GM10847 (cell line): ENCODE measurements at regions not wholly inside any gene's neighbourhood (a gene's known extent, or its start where the extent isn't known, plus 50 kb on each side); places are given as distances from the start of the nearest gene placed in this dataset.

Source experiments
- POLR2A ChIP-seq: IDR thresholded peaks from 2 replicates; pipeline ENCODE4 v1.6.1; 2011; ENCODE audit not compliant: insufficient read length; ENCODE audit errors: extremely low read depth

DNA sequence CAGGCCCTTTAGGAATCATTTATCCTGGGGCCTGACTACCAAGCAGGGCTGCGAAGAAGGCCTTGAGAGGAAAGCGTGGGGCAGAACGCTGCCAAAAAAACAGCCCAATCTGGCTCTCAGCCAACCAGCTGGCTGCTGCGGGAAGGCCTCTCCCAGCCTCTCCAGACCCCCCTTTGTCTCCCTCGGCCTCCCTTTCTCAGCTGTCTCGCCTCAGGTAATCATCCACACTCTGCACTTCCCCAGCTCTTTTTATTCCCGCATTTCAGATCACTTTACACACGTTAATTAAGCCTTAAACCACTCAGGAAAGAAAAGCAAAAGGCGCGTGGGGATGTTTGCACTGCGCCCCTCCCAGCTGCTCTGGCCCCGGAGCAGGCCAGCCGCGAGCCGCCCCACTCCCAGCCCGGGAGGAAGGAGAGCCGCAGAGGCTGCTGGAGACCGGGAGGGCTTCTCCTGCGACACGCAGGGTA lies 208.2 kb upstream of the FOXN3 start:
- no peak for TF ChIP-seq POLR2A

DNA sequence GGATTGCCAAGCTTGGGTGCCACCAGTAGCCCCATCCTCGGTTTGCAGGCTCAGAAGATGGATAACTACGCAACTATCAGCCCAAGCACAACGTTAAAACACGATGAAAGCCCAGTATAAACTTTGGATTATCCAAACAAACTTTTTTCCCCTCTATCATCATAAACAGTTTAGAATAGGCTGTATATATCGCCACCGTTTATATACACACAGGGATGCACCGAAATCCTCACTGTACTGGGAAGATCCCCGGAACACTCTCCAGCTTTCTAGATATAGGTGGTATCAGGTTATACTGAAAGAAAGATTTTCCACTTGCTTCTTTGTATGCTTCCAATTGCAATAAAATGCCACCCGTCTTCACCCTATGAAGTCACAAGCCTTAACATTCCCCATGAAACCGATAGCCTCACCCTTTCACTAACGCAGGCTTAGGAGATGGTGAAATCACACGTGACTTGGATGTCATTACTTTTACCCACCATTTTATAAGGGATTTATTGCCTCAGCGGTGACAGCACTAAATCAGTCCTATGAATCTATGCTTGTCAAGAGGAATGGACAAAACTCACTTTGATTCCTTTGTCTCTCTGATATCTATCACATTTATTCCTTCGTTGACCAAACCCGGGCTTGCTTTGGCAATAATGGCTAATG lies 207.6 kb upstream of the FOXN3 start:
- TF ChIP-seq POLR2A = no peak

GRCh38 chr14:89621791-89622638 lies 205.0 kb upstream of the FOXN3 start:
- no peak for TF ChIP-seq POLR2A

GRCh38 chr14:89621009-89621421 lies 204.0 kb upstream of the FOXN3 start:
- TF ChIP-seq POLR2A = no peak

DNA sequence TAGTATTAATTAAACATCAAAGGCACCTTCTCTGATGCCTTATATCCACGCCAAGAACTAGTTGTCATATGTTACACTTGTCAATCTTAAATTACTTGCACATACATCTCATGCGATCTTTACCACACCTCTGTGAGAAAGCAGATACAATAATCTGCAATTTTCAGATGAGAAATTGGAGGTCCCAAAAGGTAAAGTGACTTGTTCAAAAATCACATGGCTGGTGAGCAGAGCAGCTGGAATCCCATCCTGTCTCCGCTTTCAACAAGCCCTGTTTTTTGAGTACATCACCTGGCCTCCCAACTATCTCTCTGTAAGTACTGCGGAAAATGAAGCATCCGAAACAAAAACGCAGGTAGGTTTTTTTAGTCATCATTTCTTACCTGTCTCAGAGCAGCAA lies 203.4 kb upstream of the FOXN3 start:
- no peak for TF ChIP-seq POLR2A

- TF ChIP-seq POLR2A = no peak
Measured at GRCh38 chr14:89619596-89619995, 202.6 kb upstream of the FOXN3 start.

- TF ChIP-seq POLR2A = peak; percentile 59
Measured at GRCh38 chr14:89618811-89619551, 201.9 kb upstream of the FOXN3 start.

DNA sequence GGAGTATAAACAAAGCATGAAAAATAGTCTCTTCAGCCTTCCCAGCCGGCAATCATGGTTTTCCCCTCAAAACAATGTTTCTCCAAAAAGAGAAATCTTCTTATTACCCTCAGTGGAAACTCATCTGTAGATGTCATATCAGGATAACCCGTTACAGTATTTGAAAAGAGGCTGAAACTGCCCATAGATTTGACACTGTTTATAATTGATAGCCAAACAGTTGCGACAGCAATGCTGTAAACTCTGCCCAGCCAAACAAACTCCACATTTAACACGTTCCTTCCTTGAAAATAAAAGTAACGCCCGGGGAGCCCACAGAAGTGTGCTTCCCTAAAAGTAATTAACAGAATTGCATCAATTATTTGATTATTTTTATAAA lies 201.3 kb upstream of the FOXN3 start:
- TF ChIP-seq POLR2A = no peak

GRCh38 chr14:89617481-89618329 lies 200.7 kb upstream of the FOXN3 start:
- no peak for TF ChIP-seq POLR2A

DNA sequence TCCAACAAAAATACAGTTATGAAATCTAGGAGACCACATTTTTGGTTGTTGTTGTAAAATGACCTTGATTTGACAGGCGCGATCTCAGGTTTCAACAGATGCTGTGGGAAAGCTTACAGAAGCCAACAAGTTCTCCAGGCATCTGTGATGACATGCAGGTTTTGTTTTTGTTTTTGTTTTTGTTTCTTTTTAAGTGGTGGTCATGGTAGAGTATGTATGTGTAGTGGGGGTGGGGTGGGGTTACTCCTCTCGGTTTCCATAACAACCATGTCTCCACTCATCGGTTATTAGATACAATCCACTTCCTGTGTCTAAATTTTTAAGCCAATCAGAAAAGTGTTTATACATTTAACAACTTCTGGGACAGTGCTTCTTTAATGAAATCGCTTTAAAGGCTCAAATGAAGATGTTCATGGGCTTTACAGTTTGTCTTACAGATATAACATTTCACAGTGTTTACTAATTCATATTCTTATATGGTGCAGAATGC lies 199.9 kb upstream of the FOXN3 start:
- TF ChIP-seq POLR2A = no peak

DNA sequence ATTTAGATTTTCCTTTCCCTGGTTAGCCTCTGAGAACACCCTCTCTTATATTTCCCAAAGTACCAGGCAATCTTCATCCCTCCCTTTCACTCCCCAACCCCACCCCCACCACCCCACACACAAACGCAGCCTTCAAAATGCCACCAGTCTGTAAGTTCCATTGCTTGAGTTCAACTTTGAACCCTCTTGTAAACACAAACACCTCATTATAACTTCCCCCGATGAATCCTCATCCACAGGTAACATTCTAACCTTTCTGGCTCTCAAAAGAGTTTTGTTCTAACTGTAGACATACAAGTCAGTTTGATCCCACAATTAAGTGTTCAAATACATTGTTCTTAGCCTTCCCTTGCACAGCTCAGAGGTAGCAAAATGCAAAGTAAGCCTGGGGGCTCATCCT lies 199.4 kb upstream of the FOXN3 start:
- TF ChIP-seq POLR2A = no peak

GRCh38 chr14:89615421-89615820 lies 198.4 kb upstream of the FOXN3 start:
- TF ChIP-seq POLR2A = no peak

- no peak for TF ChIP-seq POLR2A
Measured at GRCh38 chr14:89614009-89614691, 197.1 kb upstream of the FOXN3 start.
